ENCODE measurements at regions not wholly inside any gene's neighbourhood (a gene's known extent, or its start where the extent isn't known, plus 50 kb on each side); places are given as distances from the start of the nearest gene placed in this dataset.

DNA sequence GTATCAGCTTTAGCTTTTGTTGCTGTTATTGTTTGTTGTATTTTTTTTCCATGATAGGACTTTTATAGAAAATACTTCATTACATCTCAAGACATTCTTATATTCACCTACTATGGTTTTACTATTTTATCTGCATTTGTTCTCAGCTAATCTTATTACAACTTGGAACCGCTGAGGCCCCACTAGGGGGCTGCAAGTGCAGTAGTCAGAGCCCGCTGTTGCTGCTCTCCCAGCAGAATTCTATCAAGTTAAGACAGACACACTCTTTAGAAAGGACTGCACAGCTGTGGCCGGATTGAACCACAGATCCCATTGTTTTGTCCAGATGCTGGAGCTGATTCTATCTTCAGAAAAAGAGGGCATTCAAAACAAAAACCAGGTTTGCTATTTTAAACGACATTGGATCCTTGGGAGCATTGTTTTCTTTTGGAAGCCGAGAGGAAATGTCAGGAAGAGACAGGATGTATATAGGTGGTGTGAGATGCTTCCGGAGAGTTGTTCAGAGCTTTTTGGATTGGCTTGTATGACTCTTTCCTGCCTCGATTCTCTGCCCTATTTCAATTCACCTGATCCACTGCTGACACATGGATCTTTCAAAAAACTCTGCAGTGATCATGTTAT lies 105.7 kb upstream of the GAREM1 start:
- Histone ChIP-seq H3K36me3 (ENCODE audit: insufficient read depth, low read depth, low read length) (no peaks in the 10 kb centered on the region), H3K9ac (ENCODE audit: low read depth, low read length) (no peak overlapping the region), H3K27ac (ENCODE audit: low read length) (no peak overlapping the region), H3K9me3 (ENCODE audit: insufficient read depth, low read depth, low read length) (no peaks in the 10 kb centered on the region; the same call in 1 of the 2 replicates), H3K27me3 (ENCODE audit: insufficient read depth, low read length) (no peaks in the 10 kb centered on the region), H3K4me1 (ENCODE audit: insufficient read depth, low read length) (no peaks in the 10 kb centered on the region), H3K4me3 (ENCODE audit: low read length) (no peak overlapping the region)

DNA sequence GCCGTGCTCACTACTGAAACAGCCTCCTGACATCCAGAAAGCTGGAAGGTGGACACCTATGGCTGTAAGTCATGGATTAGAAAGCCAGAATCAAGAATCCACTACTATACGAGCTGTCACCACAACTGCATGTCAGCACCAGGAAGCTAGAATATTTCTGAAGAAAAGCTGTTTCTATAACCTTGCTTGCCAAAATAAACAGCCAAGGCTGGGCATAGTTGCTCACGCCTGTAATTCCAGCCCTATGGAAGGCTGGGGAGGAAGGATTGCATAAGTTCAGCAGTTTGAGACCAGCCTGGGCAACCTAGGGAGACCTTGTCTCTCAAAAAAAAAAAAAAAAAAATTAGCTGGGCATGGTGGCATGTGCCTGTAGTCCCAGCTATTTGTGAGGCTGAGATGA lies 96.3 kb upstream of the GAREM1 start:
- Histone ChIP-seq H3K9ac (ENCODE audit: low read depth, low read length) (no peak overlapping the region), H3K9me3 (ENCODE audit: insufficient read depth, low read depth, low read length) (no peaks in the 10 kb centered on the region; the same call in 1 of the 2 replicates), H3K27me3 (ENCODE audit: insufficient read depth, low read length) (no peaks in the 10 kb centered on the region), H3K4me3 (ENCODE audit: low read length) (no peak overlapping the region), H3K27ac (ENCODE audit: low read length) (no peak overlapping the region), H3K36me3 (ENCODE audit: insufficient read depth, low read depth, low read length) (no peaks in the 10 kb centered on the region), H3K4me1 (ENCODE audit: insufficient read depth, low read length) (no peaks in the 10 kb centered on the region)

DNA sequence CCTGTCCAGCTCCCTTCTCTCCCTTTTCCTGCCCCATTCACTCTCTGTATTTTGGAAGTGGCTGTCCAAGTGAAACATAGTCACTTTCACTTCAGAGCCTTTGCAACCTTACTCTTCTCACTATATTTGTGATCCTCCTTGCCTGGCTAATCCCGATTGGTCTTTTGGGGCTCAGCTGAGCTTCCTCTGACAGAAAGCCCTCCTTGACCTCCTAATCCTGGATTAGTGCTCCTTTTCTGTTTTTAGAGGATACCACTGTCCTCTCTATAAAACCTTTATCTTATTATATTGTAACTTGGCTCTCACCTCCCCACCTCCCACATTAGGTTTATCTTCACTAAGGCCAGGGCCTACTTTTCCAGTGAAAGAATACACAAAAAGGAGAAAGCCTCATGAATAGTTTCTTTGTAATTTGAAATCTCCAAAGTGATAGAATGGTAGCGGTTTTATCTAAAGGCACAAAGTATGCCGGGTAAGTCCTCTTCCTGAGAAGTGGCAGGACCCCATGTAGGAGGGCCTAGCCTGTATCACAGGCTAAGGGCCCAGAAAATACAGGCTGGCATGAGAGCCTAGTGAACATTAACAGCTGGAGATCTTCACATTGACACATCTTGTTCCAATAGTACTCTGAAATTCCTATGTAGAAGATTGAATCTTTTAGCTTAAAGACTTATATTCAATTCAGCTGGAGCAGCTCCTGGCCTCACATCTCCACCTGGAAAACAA lies 83.1 kb upstream of the GAREM1 start:
- Histone ChIP-seq H3K27ac (ENCODE audit: low read length) (no peak overlapping the region), H3K9me3 (ENCODE audit: insufficient read depth, low read depth, low read length) (no peaks in the 10 kb centered on the region), H3K36me3 (ENCODE audit: insufficient read depth, low read depth, low read length) (no peaks in the 10 kb centered on the region), H3K9ac (ENCODE audit: low read depth, low read length) (no peak overlapping the region), H3K4me1 (ENCODE audit: insufficient read depth, low read length) (peaks cover 13% of the 10 kb centered on the region), H3K4me3 (ENCODE audit: low read length) (no peak overlapping the region), H3K27me3 (ENCODE audit: insufficient read depth, low read length) (no peaks in the 10 kb centered on the region)

DNA sequence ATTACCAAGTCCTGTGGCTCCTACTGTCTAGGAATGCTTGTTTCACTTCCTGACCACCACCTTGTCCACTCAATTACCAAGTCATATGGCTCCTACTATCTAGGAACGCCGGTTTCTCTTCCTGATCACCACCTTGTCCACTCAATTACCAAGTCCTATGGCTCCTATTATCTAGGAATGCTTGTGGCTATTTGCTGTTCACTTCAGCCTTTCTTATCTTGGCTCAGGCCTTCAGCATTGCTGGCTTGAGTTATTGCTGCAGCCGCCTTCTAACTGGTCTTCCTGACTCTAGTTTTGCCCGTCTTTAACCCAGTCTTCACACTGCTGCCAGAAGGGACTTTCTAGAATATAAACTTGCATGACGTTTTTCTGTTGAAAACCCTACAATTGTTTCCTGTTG lies 82.5 kb upstream of the GAREM1 start:
- H3K4me1 ChIP-seq (ENCODE audit: insufficient read depth, low read length) = peaks cover 19% of the 10 kb centered on the region
- no peak overlapping the region for H3K9ac ChIP-seq (ENCODE audit: low read depth, low read length)
- H3K36me3 ChIP-seq (ENCODE audit: insufficient read depth, low read depth, low read length) = no peaks in the 10 kb centered on the region
- H3K4me3 ChIP-seq (ENCODE audit: low read length) = no peak overlapping the region
- no peak overlapping the region for H3K27ac ChIP-seq (ENCODE audit: low read length)
- no peaks in the 10 kb centered on the region for H3K27me3 ChIP-seq (ENCODE audit: insufficient read depth, low read length)
- no peaks in the 10 kb centered on the region for H3K9me3 ChIP-seq (ENCODE audit: insufficient read depth, low read depth, low read length)

DNA sequence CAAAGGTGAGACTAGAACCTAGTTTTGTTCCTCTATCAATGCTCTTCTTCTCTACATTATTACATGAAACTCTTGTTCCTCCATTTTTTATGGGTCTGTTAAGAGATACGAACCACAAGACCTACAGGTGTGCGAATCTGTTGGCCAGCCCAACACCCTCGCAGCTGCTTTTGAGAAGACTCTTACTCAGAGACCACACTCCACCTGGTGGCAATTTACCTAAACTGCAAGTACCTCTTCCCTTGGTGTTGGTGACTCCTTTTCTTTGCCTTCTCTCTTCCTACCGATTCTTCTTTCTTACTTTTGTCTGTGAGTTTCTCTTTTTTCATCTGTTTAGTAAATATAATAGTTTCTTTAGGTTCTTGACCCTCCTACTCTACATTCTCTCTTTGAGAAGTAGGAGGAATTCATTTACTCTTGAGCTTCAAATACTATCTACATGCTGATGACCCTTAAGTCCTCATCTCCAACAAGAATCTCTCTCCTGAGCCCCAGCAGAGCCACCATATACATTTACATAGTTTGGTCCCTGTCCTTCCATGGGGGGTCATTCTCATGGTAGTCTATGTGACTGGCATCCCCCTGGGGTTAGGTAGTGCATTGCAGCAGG lies 81.8 kb upstream of the GAREM1 start:
- Histone ChIP-seq H3K4me3 (ENCODE audit: low read length) (no peak overlapping the region), H3K9me3 (ENCODE audit: insufficient read depth, low read depth, low read length) (no peaks in the 10 kb centered on the region), H3K4me1 (ENCODE audit: insufficient read depth, low read length) (peaks cover 21% of the 10 kb centered on the region), H3K27me3 (ENCODE audit: insufficient read depth, low read length) (no peaks in the 10 kb centered on the region), H3K36me3 (ENCODE audit: insufficient read depth, low read depth, low read length) (no peaks in the 10 kb centered on the region), H3K27ac (ENCODE audit: low read length) (no peak overlapping the region), H3K9ac (ENCODE audit: low read depth, low read length) (no peak overlapping the region)

DNA sequence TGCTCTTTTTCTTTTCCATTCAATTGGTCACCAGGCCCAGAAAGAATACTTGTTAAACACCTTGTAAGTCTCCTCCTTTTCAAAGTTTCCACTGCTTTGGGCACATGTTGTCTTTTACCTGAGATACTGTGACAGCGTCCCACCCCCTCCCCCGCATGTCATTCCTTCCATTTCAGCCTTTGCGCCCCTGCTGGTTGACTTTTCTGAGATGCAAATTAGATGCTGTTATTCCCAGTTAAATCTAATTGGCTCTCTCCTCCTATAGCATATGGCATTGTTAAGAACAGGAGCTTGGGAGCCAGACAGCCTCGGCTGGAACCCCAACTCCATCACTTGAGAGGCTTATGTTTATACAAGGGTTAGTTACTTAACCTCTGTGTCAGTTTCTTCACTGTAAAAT lies 80.3 kb upstream of the GAREM1 start:
- H3K9ac ChIP-seq (ENCODE audit: low read depth, low read length) = no peak overlapping the region
- H3K4me1 ChIP-seq (ENCODE audit: insufficient read depth, low read length) = peaks cover 17% of the 10 kb centered on the region; the same call in 1 of the 2 replicates
- no peak overlapping the region for H3K27ac ChIP-seq (ENCODE audit: low read length)
- H3K27me3 ChIP-seq (ENCODE audit: insufficient read depth, low read length) = no peaks in the 10 kb centered on the region
- H3K36me3 ChIP-seq (ENCODE audit: insufficient read depth, low read depth, low read length) = no peaks in the 10 kb centered on the region
- H3K4me3 ChIP-seq (ENCODE audit: low read length) = no peak overlapping the region
- H3K9me3 ChIP-seq (ENCODE audit: insufficient read depth, low read depth, low read length) = no peaks in the 10 kb centered on the region

DNA sequence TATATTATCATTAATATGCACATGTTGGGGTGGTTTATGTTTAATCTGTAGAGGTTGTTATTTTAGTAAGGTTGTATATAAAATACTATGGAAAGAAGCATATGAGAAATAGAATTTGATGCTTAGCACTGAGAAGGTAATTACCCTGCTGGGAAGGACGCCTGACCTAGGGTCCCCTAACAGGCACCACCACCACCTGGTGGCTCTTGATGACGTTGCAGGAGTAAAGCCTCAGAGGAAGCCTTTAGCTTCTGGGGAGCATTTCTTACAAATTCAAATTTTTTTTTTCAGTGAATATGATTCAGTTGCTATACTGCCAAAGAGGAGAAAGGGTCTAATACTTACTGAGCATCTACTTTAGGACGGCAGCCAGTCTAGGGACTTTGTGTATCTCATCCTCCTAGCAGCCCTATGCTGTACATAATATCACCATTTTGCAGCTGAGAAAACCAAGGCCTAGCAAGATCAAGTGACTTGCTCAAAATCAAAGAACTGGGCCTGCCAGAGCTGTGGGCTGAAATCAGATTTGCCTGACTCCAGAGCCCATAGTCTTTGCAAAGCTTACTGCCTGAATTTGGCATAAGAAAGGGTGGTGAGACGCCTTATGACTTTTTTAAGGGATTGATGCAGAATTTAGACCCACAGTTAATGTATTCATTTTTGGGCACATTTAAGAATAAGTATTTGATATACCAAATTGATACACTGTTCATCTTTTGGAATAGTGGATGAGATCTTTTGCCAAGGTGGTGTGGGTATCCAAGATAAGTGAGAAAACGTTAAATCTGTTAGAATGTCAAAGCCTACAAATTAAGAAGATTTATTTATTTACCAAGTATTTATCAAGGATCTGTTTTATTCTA lies 78.8 kb upstream of the GAREM1 start:
- Histone ChIP-seq H3K27me3 (ENCODE audit: insufficient read depth, low read length) (no peaks in the 10 kb centered on the region), H3K4me1 (ENCODE audit: insufficient read depth, low read length) (peaks cover 17% of the 10 kb centered on the region; the same call in 1 of the 2 replicates)

DNA sequence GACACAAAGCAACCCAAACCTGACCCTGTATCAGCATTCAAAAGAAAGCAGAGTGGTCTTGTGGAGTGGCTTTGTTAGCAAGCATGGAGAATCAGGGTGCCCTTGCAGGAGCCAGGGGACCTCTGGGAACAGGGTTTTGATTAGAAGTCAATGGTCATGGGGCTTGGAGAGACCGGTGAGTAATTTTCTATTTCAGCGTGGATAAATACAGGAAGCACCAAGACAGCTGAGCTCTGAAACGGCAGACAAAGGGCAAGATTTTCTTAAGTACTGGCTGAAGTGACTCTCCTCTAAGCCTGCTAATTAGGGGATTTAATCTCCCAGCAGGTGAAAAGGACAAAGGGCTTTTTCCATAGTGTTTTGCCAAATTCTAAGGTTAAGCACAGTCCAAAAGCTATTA lies 78.0 kb upstream of the GAREM1 start:
- no peak overlapping the region for H3K27ac ChIP-seq (ENCODE audit: low read length)

More for the DNA sequence above, 78.8 kb upstream of the GAREM1 start:
- Histone ChIP-seq H3K9ac (ENCODE audit: low read depth, low read length) (no peak overlapping the region), H3K4me3 (ENCODE audit: low read length) (no peak overlapping the region), H3K27ac (ENCODE audit: low read length) (no peak overlapping the region), H3K9me3 (ENCODE audit: insufficient read depth, low read depth, low read length) (no peaks in the 10 kb centered on the region), H3K36me3 (ENCODE audit: insufficient read depth, low read depth, low read length) (no peaks in the 10 kb centered on the region)

DNA sequence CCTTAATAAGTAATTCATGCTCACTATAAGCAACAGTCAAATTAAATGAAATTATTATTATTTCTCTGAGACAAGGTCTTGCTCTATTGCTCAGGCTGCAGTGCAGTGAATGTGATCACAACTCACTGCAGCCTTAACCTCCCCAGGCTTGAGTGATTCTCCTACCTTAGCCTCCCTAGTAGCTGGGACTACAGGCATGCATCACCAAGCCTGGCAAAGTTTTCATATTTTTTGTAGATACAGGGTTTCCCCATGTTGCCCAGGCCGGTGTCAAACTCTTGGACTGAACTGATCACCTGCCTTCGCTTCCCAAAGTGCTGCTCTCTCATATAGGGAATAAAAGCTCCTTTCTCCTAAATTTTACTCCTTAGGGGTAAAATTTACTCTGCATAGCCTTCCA lies 74.9 kb upstream of the GAREM1 start:
- peaks cover 14% of the 10 kb centered on the region; the same call in 1 of the 2 replicates for H3K4me1 ChIP-seq (ENCODE audit: insufficient read depth, low read length)
- no peaks in the 10 kb centered on the region for H3K9me3 ChIP-seq (ENCODE audit: insufficient read depth, low read depth, low read length)
- H3K9ac ChIP-seq (ENCODE audit: low read depth, low read length) = no peak overlapping the region
- no peak overlapping the region for H3K27ac ChIP-seq (ENCODE audit: low read length)
- no peak overlapping the region for H3K4me3 ChIP-seq (ENCODE audit: low read length)
- no peaks in the 10 kb centered on the region for H3K27me3 ChIP-seq (ENCODE audit: insufficient read depth, low read length)
- H3K36me3 ChIP-seq (ENCODE audit: insufficient read depth, low read depth, low read length) = no peaks in the 10 kb centered on the region

More for the DNA sequence above, 78.0 kb upstream of the GAREM1 start:
- H3K9ac ChIP-seq (ENCODE audit: low read depth, low read length) = no peak overlapping the region
- no peaks in the 10 kb centered on the region for H3K9me3 ChIP-seq (ENCODE audit: insufficient read depth, low read depth, low read length)
- H3K4me3 ChIP-seq (ENCODE audit: low read length) = peak overlapping the region; percentile 6; the same call in 1 of the 2 replicates
- H3K4me1 ChIP-seq (ENCODE audit: insufficient read depth, low read length) = peaks cover 17% of the 10 kb centered on the region; the same call in 1 of the 2 replicates
- no peaks in the 10 kb centered on the region for H3K36me3 ChIP-seq (ENCODE audit: insufficient read depth, low read depth, low read length)
- no peaks in the 10 kb centered on the region for H3K27me3 ChIP-seq (ENCODE audit: insufficient read depth, low read length)

DNA sequence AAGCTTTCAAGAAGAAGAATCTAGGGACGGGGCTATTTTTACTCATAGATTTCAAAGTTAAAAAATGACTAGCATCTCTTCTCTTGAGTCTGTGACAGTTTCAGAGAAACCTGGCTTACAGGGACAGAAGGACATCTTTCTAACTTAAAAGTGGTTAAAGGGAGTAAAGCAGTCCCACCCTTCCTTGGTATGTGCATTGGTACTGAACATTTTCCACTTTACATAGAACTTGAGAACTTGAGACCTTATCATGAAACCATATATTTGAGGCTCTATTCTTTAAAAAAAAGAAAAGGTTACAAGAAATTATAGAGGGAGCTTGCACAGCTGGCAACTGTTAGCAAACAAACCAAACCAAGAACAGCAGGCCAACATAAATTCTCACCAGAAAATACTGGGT lies 73.4 kb upstream of the GAREM1 start:
- Histone ChIP-seq H3K9ac (ENCODE audit: low read depth, low read length) (no peak overlapping the region), H3K36me3 (ENCODE audit: insufficient read depth, low read depth, low read length) (no peaks in the 10 kb centered on the region), H3K4me3 (ENCODE audit: low read length) (no peak overlapping the region), H3K9me3 (ENCODE audit: insufficient read depth, low read depth, low read length) (no peaks in the 10 kb centered on the region), H3K27me3 (ENCODE audit: insufficient read depth, low read length) (no peaks in the 10 kb centered on the region), H3K27ac (ENCODE audit: low read length) (no peak overlapping the region), H3K4me1 (ENCODE audit: insufficient read depth, low read length) (peaks cover 14% of the 10 kb centered on the region; the same call in 1 of the 2 replicates)

DNA sequence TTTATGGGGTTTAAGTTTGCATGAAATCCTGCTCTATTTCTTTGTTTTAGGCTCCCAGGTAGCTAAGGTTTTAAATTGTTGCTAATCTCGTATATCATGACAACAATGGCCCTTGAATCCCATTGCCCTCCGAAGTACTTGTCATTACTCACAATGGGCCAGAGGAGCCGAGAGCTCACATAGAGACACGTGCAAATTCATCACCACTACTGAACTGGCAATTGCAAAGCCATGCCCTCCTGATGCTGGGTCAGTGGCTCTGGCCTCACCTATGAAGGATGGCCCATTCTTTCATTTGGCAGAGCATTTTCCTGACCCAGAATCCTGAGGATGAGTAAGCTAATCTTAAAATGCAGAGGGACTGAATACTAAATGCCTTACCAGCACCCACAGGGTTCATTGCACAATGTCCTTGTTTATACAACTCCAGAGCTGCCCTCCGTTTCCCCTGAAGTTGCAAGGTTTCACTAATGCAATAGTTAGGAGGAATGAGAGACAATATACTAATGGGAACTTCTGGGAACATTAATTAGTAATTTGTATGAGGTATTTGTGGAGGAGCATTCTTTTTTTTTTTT lies 71.6 kb upstream of the GAREM1 start:
- H3K9me3 ChIP-seq (ENCODE audit: insufficient read depth, low read depth, low read length) = no peaks in the 10 kb centered on the region
- H3K36me3 ChIP-seq (ENCODE audit: insufficient read depth, low read depth, low read length) = no peaks in the 10 kb centered on the region
- no peak overlapping the region for H3K27ac ChIP-seq (ENCODE audit: low read length)
- H3K4me1 ChIP-seq (ENCODE audit: insufficient read depth, low read length) = peaks cover 3% of the 10 kb centered on the region; the same call in 1 of the 2 replicates
- H3K4me3 ChIP-seq (ENCODE audit: low read length) = no peak overlapping the region
- H3K9ac ChIP-seq (ENCODE audit: low read depth, low read length) = no peak overlapping the region
- no peaks in the 10 kb centered on the region for H3K27me3 ChIP-seq (ENCODE audit: insufficient read depth, low read length)

Data from iPS-20b (cell line).